HepG2 (cell line): ENCODE measurements at regions not wholly inside any gene's neighbourhood (a gene's known extent, or its start where the extent isn't known, plus 50 kb on each side); places are given as distances from the start of the nearest gene placed in this dataset.

ENCODE experiments used
- ATAC-seq: fragments of 200-7000 bp; cut with Tn5 transposase; 3 replicates; pipeline ENCODE4 v1.9.1; 2020; ENCODE audit warnings: mild to moderate bottlenecking, moderate library complexity
- BruUV-seq: library from RNA; stranded (reverse); fragments of 400-500 nt; replicated peaks from 2 replicates; lab custom pipeline; 2021; lab: Mats Ljungman, UMichigan
- CTCF ChIA-PET: fragments of 300-600 bp; formaldehyde crosslinking; extraction: SDS; loops from one replicate; lab custom pipeline; 2021; ENCODE audit warnings: low total read pairs, inconsistent platforms, low intra/inter-chr PET ratio; lab: Yijun Ruan, JAX
- POLR2A ChIA-PET: fragments of 350-600 bp; sonication (Branson Sonifier 250); formaldehyde crosslinking; loops from one replicate; lab custom pipeline; 2020; ENCODE audit warnings: antibody characterized with exemption, inconsistent platforms; lab: Yijun Ruan, JAX
- DNase-seq: peaks from one replicate; pipeline ENCODE4 v3.0.0-alpha.2; 2015; ENCODE audit warnings: low spot score
- FAIRE-seq: peaks from 3 replicates; lab custom pipeline; 2011; peaks lifted over from hg19 to GRCh38; lab: Jason Lieb, UNC
- H2AFZ ChIP-seq: one replicate; pipeline ENCODE4 v1.6.1; 2011; ENCODE audit warnings: low read length, inconsistent platforms
- H3K27ac ChIP-seq: fragments of 300-600 bp; 3 replicates; pipeline ENCODE4 v1.8.0; 2011; ENCODE audit warnings: mixed run types, mild to moderate bottlenecking, mixed read lengths, low read length, inconsistent platforms; ENCODE audit not compliant: insufficient read depth; ENCODE audit errors: extremely low read length
- H3K27me3 ChIP-seq, 2 experiments: fragments of 200-600 bp in 1 of 2; 2 replicates in 1 of 2; 3 replicates in 1 of 2; pipeline versions ENCODE4 v1.6.0 to v1.8.0; 2011; ENCODE audit warnings: low read length in 2 of 2, mild to moderate bottlenecking in 2 of 2, moderate library complexity in 2 of 2, inconsistent platforms in 1 of 2; ENCODE audit not compliant: insufficient read depth in 2 of 2, control insufficient read depth in 1 of 2
- H3K36me3 ChIP-seq, 2 experiments: fragments of 200-600 bp in 1 of 2; replicated peaks in 1 of 2; 2 replicates in 1 of 2; 3 replicates in 1 of 2; pipeline versions ENCODE4 v1.5.1 to v1.8.0; 2011; ENCODE audit warnings: low read length in 2 of 2, inconsistent platforms in 1 of 2; ENCODE audit not compliant: insufficient read depth in 2 of 2, control insufficient read depth in 1 of 2
- H3K4me1 ChIP-seq: 2 replicates; pipeline ENCODE4 v1.5.1; 2012; ENCODE audit warnings: low read length, inconsistent platforms; ENCODE audit not compliant: insufficient read depth
- H3K4me2 ChIP-seq: 2 replicates; pipeline ENCODE4 v1.6.0; 2011; ENCODE audit warnings: low read depth, low read length, inconsistent platforms
- H3K4me3 ChIP-seq, 3 experiments: fragments of 200-600 bp in 1 of 3; sonication (generic), shearing (Covaris generic) in 1 of 3; replicated peaks in 1 of 3; 2 replicates each; pipeline ENCODE4 v1.5.1; 2011 to 2016; ENCODE audit warnings: low read length in 3 of 3, inconsistent platforms in 2 of 3, low read depth in 2 of 3, mild to moderate bottlenecking in 2 of 3, control low read depth in 1 of 3, mixed read lengths in 1 of 3; ENCODE audit not compliant: insufficient read depth in 1 of 3
- H3K79me2 ChIP-seq: one replicate; pipeline ENCODE4 v1.6.1; 2011; ENCODE audit warnings: low read length, inconsistent platforms; ENCODE audit not compliant: insufficient read depth
- H3K9ac ChIP-seq: 2 replicates; pipeline ENCODE4 v1.6.0; 2011; ENCODE audit warnings: mild to moderate bottlenecking, low read depth, low read length, inconsistent platforms; ENCODE audit not compliant: insufficient read depth
- H3K9me3 ChIP-seq: 2 replicates; pipeline ENCODE4 v1.5.1; 2012; ENCODE audit warnings: mild to moderate bottlenecking, low read length
- H4K20me1 ChIP-seq: 2 replicates; pipeline ENCODE4 v1.6.0; 2011; ENCODE audit warnings: inconsistent platforms, mild to moderate bottlenecking, low read length, moderate library complexity; ENCODE audit not compliant: insufficient read depth
- CCDC6 ChIP-seq: sonication (generic); formaldehyde crosslinking; IDR thresholded peaks from 2 replicates; pipeline ENCODE4 v1.8.1; 2022; ENCODE audit warnings: mild to moderate bottlenecking, missing genetic modification reagents, moderate library complexity
- HES4 ChIP-seq: sonication (generic); formaldehyde crosslinking; IDR thresholded peaks from 2 replicates; pipeline ENCODE4 v1.9.0; 2021; ENCODE audit warnings: mild to moderate bottlenecking, missing genetic modification reagents, borderline replicate concordance
- HMGA1 ChIP-seq: sonication (generic); formaldehyde crosslinking; conservative IDR thresholded peaks from 2 replicates; pipeline ENCODE4 v1.4.0; 2020; ENCODE audit warnings: missing genetic modification reagents
- NPAS2 ChIP-seq: sonication (generic); formaldehyde crosslinking; IDR thresholded peaks from 2 replicates; pipeline ENCODE4 v1.8.0; 2022; ENCODE audit warnings: mild to moderate bottlenecking, missing genetic modification reagents, borderline replicate concordance
- THYN1 ChIP-seq: sonication (generic); formaldehyde crosslinking; IDR thresholded peaks from 2 replicates; pipeline ENCODE4 v1.8.1; 2023; ENCODE audit warnings: low read depth, mild to moderate bottlenecking, moderate library complexity, missing genetic modification reagents, borderline replicate concordance
- ZBTB34 ChIP-seq: sonication (generic); formaldehyde crosslinking; IDR thresholded peaks from 2 replicates; pipeline ENCODE4 v1.8.0; 2022; ENCODE audit warnings: mild to moderate bottlenecking, missing genetic modification reagents
- ZBTB44 ChIP-seq: sonication (generic); formaldehyde crosslinking; IDR thresholded peaks from 2 replicates; pipeline ENCODE4 v1.4.0; 2020; ENCODE audit warnings: missing genetic modification reagents
- ZNF138 ChIP-seq: sonication (generic); formaldehyde crosslinking; IDR thresholded peaks from 2 replicates; pipeline ENCODE4 v1.5.0; 2020; ENCODE audit warnings: mild to moderate bottlenecking, low read depth, missing genetic modification reagents
- ZNF20 ChIP-seq: sonication (generic); formaldehyde crosslinking; IDR thresholded peaks from 2 replicates; pipeline ENCODE4 v1.4.0; 2020; ENCODE audit warnings: mild to moderate bottlenecking, moderate library complexity, missing genetic modification reagents
- WGBS: methylation state at CpG from one replicate; pipeline ENCODE4 v1.1.6; 2017; ENCODE audit warnings: low lambda C conversion rate; 5-methylcytosine and 5-hydroxymethylcytosine counted together
- in situ Hi-C: cut with HindIII; loops from 2 replicates; pipeline ENCODE4 v1.10.0; 2017; ENCODE audit warnings: low pct_unique_long_range_greater_than_20kb; ENCODE audit not compliant: extremely low pct_ligation_motif_present
- intact Hi-C: fragments of 100-400 bp; cut with micrococcal nuclease; formaldehyde crosslinking; loops from one replicate; pipeline ENCODE4 v1.10.0; 2022; ENCODE audit not compliant: unreplicated experiment
- TF ChIP-seq, protein P1 (sequence below): IDR thresholded peaks from 2 replicates; pipeline ENCODE4 v1.6.1; 2012; ENCODE audit warnings: inconsistent platforms
- TF ChIP-seq, protein P2 (sequence below): sonication (generic); formaldehyde crosslinking; IDR thresholded peaks from 2 replicates; pipeline ENCODE4 v1.8.0; 2022; ENCODE audit warnings: low read depth, missing genetic modification reagents
- TF ChIP-seq, protein P3 (sequence below): sonication (generic); formaldehyde crosslinking; IDR thresholded peaks from 2 replicates; pipeline ENCODE4 v1.4.0; 2020; ENCODE audit warnings: mild to moderate bottlenecking, missing genetic modification reagents, borderline replicate concordance

GRCh38 chr6:81856872-81857271, 104.4 kb upstream of the TENT5A start:
- H3K36me3 ChIP-seq = no peaks in the 10 kb centered on the region
- DNase-seq (no peak), ATAC-seq (no peak), FAIRE-seq (no peak)
- ChIA-PET CTCF (no interaction called here), POLR2A (no interaction called here)
- H2AFZ ChIP-seq = no peak overlapping the region
- in situ Hi-C loops (no loop called here), intact Hi-C loops (loop anchor here (10.0 kb wide), 1 partner anchor 148 kb away; no protein-coding TSS in a partner anchor)
- WGBS = 49% methylated on average over 1 of the region's 1 CpG
- H3K4me2 ChIP-seq = no peak overlapping the region
- H3K9ac ChIP-seq = no peak overlapping the region
- H3K79me2 ChIP-seq = no peaks in the 10 kb centered on the region
- peaks cover 26% of the 10 kb centered on the region for H3K4me1 ChIP-seq
- no peak overlapping the region for H3K4me3 ChIP-seq
- H4K20me1 ChIP-seq = no peaks in the 10 kb centered on the region
- H3K9me3 ChIP-seq = no peaks in the 10 kb centered on the region
- TF ChIP-seq, protein P1, sequence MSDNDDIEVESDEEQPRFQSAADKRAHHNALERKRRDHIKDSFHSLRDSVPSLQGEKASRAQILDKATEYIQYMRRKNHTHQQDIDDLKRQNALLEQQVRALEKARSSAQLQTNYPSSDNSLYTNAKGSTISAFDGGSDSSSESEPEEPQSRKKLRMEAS = no peak
- no peak for TF ChIP-seq ZBTB34
- TF ChIP-seq, protein P2, sequence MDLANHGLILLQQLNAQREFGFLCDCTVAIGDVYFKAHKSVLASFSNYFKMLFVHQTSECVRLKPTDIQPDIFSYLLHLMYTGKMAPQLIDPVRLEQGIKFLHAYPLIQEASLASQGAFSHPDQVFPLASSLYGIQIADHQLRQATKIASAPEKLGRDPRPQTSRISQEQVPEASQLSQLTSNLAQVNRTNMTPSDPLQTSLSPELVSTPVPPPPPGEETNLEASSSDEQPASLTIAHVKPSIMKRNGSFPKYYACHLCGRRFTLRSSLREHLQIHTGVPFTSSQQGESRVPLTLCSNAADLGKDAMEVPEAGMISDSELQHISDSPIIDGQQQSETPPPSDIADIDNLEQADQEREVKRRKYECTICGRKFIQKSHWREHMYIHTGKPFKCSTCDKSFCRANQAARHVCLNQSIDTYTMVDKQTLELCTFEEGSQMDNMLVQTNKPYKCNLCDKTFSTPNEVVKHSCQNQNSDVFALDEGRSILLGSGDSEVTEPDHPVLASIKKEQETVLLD = no peak
- TF ChIP-seq ZNF20 = no peak
- no peak for TF ChIP-seq CCDC6 (CRISPR knock-in tag)
- TF ChIP-seq ZNF138 (CRISPR knock-in tag) = no peak
- no peak for TF ChIP-seq NPAS2
- TF ChIP-seq, protein P3, sequence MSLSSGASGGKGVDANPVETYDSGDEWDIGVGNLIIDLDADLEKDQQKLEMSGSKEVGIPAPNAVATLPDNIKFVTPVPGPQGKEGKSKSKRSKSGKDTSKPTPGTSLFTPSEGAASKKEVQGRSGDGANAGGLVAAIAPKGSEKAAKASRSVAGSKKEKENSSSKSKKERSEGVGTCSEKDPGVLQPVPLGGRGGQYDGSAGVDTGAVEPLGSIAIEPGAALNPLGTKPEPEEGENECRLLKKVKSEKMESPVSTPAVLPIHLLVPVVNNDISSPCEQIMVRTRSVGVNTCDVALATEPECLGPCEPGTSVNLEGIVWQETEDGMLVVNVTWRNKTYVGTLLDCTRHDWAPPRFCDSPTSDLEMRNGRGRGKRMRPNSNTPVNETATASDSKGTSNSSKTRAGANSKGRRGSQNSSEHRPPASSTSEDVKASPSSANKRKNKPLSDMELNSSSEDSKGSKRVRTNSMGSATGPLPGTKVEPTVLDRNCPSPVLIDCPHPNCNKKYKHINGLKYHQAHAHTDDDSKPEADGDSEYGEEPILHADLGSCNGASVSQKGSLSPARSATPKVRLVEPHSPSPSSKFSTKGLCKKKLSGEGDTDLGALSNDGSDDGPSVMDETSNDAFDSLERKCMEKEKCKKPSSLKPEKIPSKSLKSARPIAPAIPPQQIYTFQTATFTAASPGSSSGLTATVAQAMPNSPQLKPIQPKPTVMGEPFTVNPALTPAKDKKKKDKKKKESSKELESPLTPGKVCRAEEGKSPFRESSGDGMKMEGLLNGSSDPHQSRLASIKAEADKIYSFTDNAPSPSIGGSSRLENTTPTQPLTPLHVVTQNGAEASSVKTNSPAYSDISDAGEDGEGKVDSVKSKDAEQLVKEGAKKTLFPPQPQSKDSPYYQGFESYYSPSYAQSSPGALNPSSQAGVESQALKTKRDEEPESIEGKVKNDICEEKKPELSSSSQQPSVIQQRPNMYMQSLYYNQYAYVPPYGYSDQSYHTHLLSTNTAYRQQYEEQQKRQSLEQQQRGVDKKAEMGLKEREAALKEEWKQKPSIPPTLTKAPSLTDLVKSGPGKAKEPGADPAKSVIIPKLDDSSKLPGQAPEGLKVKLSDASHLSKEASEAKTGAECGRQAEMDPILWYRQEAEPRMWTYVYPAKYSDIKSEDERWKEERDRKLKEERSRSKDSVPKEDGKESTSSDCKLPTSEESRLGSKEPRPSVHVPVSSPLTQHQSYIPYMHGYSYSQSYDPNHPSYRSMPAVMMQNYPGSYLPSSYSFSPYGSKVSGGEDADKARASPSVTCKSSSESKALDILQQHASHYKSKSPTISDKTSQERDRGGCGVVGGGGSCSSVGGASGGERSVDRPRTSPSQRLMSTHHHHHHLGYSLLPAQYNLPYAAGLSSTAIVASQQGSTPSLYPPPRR = no peak
- TF ChIP-seq THYN1 (CRISPR knock-in tag) = no peak
- TF ChIP-seq ZBTB44 (CRISPR knock-in tag) = no peak
- no peak for TF ChIP-seq HMGA1 (CRISPR knock-in tag)
- TF ChIP-seq HES4 (CRISPR knock-in tag) = no peak
- no peaks in the 10 kb centered on the region for H3K27me3 ChIP-seq
- BruUV-seq = no TSS peak
- H3K27ac ChIP-seq = no peak overlapping the region
